ENCODE measurements at regions not wholly inside any gene's neighbourhood (a gene's known extent, or its start where the extent isn't known, plus 50 kb on each side); places are given as distances from the start of the nearest gene placed in this dataset.

DNA sequence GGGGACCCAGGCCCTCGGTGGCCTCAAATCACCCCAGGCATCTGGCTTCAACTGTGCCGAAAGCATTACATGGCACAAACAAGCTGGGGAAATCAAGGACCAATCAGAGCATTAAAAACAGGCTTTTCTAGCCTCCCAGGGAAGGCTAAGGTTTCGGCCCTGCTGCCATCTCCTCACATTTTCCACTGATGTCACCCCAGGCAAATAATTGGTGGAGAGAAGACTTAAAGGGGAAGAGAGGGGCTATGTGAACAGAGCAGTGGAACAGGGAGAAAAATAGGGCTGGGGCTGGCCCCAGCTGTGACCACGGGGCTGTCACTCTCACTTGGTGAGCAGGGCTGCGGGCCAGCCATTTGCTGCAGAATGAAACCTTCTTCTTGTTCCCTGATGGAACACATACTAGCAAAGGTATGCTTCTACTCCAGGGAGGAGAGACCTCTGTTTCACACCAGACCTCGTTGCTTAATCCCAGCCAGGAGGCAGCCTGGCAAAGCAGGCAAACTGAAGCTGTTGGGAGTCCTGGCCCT is 581.3 kb downstream of the SOX6 start:
- POLR2A ChIA-PET = interaction anchor here (0.5 kb wide), 1 partner anchor 84 kb away, joined by 3 read pairs; no protein-coding TSS in a partner anchor
- H3K27me3 ChIP-seq (ENCODE audit: control insufficient read depth, insufficient read depth, low read length) = peaks cover 2% of the 10 kb centered on the region
- H3K4me3 ChIP-seq (ENCODE audit: low read depth in 2 of 2, low read length in 2 of 2) = no peak overlapping the region
- BruUV-seq (replicated peaks) = no TSS peak
- no peaks in the 10 kb centered on the region for H3K36me3 ChIP-seq (ENCODE audit: control insufficient read depth, insufficient read depth, low read length)
- ATAC-seq (no peak), DNase-seq (ENCODE audit: low read depth, low spot score) (no peak)
- H3K4me1 ChIP-seq (ENCODE audit: control insufficient read depth, insufficient read depth, low read length) = no peaks in the 10 kb centered on the region
- in situ Hi-C loops (cut with HindIII; ENCODE audit: low pct_unique_long_range_greater_than_20kb, low sequenced_read_pairs) = no loop called here
- no peak overlapping the region for H3K27ac ChIP-seq (ENCODE audit: low read length)
- no peaks in the 10 kb centered on the region for H3K9me3 ChIP-seq (ENCODE audit: control insufficient read depth, insufficient read depth, low read depth, low read length)
- TF ChIP-seq, protein P1, sequence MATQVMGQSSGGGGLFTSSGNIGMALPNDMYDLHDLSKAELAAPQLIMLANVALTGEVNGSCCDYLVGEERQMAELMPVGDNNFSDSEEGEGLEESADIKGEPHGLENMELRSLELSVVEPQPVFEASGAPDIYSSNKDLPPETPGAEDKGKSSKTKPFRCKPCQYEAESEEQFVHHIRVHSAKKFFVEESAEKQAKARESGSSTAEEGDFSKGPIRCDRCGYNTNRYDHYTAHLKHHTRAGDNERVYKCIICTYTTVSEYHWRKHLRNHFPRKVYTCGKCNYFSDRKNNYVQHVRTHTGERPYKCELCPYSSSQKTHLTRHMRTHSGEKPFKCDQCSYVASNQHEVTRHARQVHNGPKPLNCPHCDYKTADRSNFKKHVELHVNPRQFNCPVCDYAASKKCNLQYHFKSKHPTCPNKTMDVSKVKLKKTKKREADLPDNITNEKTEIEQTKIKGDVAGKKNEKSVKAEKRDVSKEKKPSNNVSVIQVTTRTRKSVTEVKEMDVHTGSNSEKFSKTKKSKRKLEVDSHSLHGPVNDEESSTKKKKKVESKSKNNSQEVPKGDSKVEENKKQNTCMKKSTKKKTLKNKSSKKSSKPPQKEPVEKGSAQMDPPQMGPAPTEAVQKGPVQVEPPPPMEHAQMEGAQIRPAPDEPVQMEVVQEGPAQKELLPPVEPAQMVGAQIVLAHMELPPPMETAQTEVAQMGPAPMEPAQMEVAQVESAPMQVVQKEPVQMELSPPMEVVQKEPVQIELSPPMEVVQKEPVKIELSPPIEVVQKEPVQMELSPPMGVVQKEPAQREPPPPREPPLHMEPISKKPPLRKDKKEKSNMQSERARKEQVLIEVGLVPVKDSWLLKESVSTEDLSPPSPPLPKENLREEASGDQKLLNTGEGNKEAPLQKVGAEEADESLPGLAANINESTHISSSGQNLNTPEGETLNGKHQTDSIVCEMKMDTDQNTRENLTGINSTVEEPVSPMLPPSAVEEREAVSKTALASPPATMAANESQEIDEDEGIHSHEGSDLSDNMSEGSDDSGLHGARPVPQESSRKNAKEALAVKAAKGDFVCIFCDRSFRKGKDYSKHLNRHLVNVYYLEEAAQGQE (IDR thresholded peaks at IDR 0.05; ENCODE audit: insufficient read depth in 1 of 2, low read depth in 2 of 2, low read length in 1 of 2) = no peak
- no peak for TF ChIP-seq POLR2AphosphoS5 (IDR thresholded peaks at IDR 0.05; ENCODE audit: low read depth, low read length)
- no peak for TF ChIP-seq SIN3A (IDR thresholded peaks at IDR 0.05; ENCODE audit: borderline replicate concordance, insufficient read depth, low read depth, low read length)
- no peak for TF ChIP-seq TCF7L2 (IDR thresholded peaks at IDR 0.05; ENCODE audit: low read depth, low read length)
- TF ChIP-seq, protein P2, sequence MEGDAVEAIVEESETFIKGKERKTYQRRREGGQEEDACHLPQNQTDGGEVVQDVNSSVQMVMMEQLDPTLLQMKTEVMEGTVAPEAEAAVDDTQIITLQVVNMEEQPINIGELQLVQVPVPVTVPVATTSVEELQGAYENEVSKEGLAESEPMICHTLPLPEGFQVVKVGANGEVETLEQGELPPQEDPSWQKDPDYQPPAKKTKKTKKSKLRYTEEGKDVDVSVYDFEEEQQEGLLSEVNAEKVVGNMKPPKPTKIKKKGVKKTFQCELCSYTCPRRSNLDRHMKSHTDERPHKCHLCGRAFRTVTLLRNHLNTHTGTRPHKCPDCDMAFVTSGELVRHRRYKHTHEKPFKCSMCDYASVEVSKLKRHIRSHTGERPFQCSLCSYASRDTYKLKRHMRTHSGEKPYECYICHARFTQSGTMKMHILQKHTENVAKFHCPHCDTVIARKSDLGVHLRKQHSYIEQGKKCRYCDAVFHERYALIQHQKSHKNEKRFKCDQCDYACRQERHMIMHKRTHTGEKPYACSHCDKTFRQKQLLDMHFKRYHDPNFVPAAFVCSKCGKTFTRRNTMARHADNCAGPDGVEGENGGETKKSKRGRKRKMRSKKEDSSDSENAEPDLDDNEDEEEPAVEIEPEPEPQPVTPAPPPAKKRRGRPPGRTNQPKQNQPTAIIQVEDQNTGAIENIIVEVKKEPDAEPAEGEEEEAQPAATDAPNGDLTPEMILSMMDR (IDR thresholded peaks at IDR 0.05) = no peak
- intact Hi-C loops (cut with micrococcal nuclease; ENCODE audit: unreplicated experiment) = no loop called here
- CTCF ChIA-PET = no interaction called here

DNA sequence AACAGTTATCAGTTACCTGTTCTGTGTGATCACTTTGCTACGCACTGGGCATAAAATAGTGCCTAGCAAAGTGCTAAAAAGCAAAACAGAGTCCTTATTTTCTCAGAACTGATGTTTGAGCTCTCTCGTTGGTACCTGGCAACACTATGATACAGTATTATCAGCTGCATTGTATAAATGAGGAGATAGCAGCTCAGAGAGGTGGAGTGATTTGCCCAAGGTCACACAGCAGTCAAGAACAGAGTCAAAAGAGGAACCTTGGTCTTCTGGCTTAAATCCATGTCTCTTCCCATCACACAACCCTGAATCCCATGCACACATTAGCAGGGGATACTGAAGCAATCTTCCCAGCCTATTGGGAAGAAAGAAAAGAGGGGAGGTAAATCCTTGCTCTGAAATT is 580.5 kb downstream of the SOX6 start:
- H3K9me3 ChIP-seq (ENCODE audit: control insufficient read depth, insufficient read depth, low read depth, low read length) = no peaks in the 10 kb centered on the region
- H3K4me1 ChIP-seq (ENCODE audit: control insufficient read depth, insufficient read depth, low read length) = no peaks in the 10 kb centered on the region
- DNase-seq (ENCODE audit: low read depth, low spot score) = no peak
- no peak overlapping the region for H3K4me3 ChIP-seq (ENCODE audit: low read depth in 2 of 2, low read length in 2 of 2)
- POLR2A ChIA-PET = no interaction called here
- CTCF ChIA-PET = no interaction called here
- in situ Hi-C loops (cut with HindIII; ENCODE audit: low pct_unique_long_range_greater_than_20kb, low sequenced_read_pairs) (no loop called here), intact Hi-C loops (cut with micrococcal nuclease; ENCODE audit: unreplicated experiment) (no loop called here)
- ATAC-seq = no peak
- no peak for TF ChIP-seq POLR2AphosphoS5 (IDR thresholded peaks at IDR 0.05; ENCODE audit: low read depth, low read length)
- TF ChIP-seq, protein P2 (IDR thresholded peaks at IDR 0.05) = no peak
- no peak for TF ChIP-seq SIN3A (IDR thresholded peaks at IDR 0.05; ENCODE audit: borderline replicate concordance, insufficient read depth, low read depth, low read length)
- TF ChIP-seq, protein P1 (IDR thresholded peaks at IDR 0.05; ENCODE audit: insufficient read depth in 1 of 2, low read depth in 2 of 2, low read length in 1 of 2) = no peak
- no peak for TF ChIP-seq TCF7L2 (IDR thresholded peaks at IDR 0.05; ENCODE audit: low read depth, low read length)
- no TSS peak for BruUV-seq (replicated peaks)
- no peak overlapping the region for H3K27ac ChIP-seq (ENCODE audit: low read length)
- H3K27me3 ChIP-seq (ENCODE audit: control insufficient read depth, insufficient read depth, low read length) = peaks cover 2% of the 10 kb centered on the region
- no peaks in the 10 kb centered on the region for H3K36me3 ChIP-seq (ENCODE audit: control insufficient read depth, insufficient read depth, low read length)

All from Panc1 (cell line).